GM21737 (cell line): ENCODE measurements at regions not wholly inside any gene's neighbourhood (a gene's known extent, or its start where the extent isn't known, plus 50 kb on each side); places are given as distances from the start of the nearest gene placed in this dataset.
"Not testable (repeated sequence)": the region's sequence is repeated elsewhere in the genome, so short reads cannot be mapped to it uniquely, and the experiment has no call there.

Source experiments
- ATAC-seq: cut with Tn5 transposase; IDR thresholded peaks from one replicate; pipeline ENCODE4 v1.9.1; 2021; ENCODE audit warnings: mild to moderate bottlenecking, moderate library complexity; ENCODE audit not compliant: unreplicated experiment

DNA sequence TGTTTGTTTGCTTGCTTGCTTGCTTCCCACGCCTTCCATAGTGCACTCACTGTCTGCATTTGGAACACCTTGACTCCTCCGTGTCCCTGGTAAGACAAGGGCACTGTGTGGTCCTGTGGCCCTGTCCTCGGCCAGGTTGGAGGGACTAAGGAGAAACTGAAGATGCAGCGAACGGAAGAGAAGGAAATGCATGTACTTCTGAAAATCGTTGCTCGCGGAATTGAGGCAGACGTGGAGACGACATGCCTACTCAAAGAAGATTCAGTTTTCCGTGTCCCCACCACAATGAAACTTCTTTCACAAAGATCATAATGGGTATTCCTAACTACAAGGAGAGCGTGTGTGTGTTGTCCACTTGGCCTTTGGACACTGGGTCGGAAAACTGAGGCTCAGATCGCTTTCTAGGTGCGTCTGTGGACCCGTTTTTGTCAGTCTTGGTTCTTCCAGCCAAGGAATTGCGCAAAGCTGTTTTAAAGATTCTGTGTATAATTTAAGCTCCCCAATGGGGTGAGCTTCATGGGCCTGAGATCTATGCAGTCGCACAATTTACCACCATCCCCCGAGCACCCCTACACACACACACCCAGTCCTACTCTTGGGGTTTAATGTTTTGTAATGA, 120.4 kb upstream of the ZNF184 start:
- ATAC-seq = no peak

- no peak for ATAC-seq
Observed at GRCh38 chr6:27592481-27593199, 119.7 kb upstream of the ZNF184 start.

- no peak for ATAC-seq
Observed at GRCh38 chr6:27591699-27592480, 119.0 kb upstream of the ZNF184 start.

- ATAC-seq = not testable (repeated sequence)
Observed at GRCh38 chr6:27585316-27585715, 112.4 kb upstream of the ZNF184 start.

- no peak for ATAC-seq
Observed at GRCh38 chr6:27584326-27584725, 111.4 kb upstream of the ZNF184 start.

- ATAC-seq = no peak
Observed at GRCh38 chr6:27582928-27583725, 110.2 kb upstream of the ZNF184 start.

GRCh38 chr6:27579973-27580372, 107.1 kb upstream of the ZNF184 start:
- no peak for ATAC-seq

- ATAC-seq = no peak
Observed at GRCh38 chr6:27577922-27578321, 105.0 kb upstream of the ZNF184 start.

- ATAC-seq = no peak
Observed at GRCh38 chr6:27575594-27576361, 102.9 kb upstream of the ZNF184 start.

DNA sequence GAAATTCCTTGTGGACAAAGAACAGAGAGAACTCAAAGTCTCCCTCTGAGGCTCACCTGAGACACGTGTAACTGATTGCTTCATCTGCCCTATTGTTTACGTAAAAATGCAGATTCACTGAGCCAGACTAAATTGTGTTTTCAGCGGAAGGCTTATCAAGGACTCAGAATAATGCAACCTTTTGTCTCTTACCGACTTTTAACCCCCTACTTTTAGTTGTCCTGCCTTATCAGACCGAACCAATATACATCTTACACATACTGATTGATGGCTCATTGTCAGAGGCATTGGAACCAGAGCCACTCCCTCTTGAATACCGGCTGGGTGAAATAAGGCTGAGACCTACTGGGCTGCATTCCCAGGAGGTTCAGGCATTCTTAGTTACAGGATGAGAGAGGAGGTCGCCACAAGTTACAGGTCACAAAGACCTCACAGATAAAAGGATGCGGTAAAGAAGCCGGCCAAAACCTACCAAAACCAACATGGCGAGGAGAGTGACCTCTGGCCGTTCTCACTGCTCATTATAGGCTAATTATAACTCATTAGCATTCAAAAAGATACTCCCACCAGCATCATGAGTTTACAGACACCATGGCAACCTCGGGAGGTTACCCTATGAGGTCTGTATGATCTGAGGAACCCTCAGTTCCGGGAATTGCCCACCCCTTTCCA, 95.5 kb upstream of the ZNF184 start:
- ATAC-seq = no peak

GRCh38 chr6:27565839-27566779, 93.2 kb upstream of the ZNF184 start:
- ATAC-seq = no peak

- no peak for ATAC-seq
Observed at GRCh38 chr6:27562027-27562410, 89.1 kb upstream of the ZNF184 start.

- no peak for ATAC-seq
Observed at GRCh38 chr6:27558028-27558724, 85.3 kb upstream of the ZNF184 start.

- no peak for ATAC-seq
Observed at GRCh38 chr6:27556406-27556805, 83.5 kb upstream of the ZNF184 start.

DNA sequence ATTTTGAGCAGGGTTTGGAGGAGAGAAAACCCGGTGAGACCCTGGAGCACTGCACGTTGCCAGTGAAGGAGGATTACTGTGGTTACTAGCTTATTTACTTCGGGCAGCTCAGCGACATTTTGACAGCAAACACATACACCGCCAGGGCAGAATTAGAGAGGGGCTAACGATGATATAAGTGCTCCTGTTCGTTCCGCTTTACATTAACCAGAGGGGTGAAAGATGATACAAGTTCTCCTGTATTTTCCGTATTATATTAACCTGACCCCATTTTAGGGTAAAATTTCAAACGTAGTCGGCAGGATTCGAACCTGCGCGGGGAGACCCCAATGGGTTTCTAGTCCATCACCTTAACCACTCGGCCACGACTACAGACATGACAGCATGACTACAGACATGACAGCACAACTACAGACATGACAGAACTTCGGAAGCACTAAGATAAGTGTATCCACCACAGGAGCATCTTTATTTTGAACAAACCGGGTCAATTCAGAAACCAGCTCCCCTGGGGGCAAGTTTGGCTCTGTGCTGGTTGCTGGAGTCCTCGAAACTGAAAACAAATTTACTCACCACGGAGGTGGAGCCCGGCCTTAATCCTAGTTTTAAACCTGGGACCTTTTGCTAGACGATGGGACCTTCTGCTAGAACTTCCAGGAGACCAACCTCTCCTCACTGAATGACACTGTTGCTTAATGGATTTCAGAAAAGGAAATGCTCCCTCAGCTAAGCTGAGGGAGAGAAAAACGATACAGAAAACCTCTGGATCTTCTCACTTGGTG, 80.4 kb upstream of the ZNF184 start:
- ATAC-seq = no peak

- ATAC-seq = no peak
Observed at GRCh38 chr6:27551607-27552006, 78.7 kb upstream of the ZNF184 start.

DNA sequence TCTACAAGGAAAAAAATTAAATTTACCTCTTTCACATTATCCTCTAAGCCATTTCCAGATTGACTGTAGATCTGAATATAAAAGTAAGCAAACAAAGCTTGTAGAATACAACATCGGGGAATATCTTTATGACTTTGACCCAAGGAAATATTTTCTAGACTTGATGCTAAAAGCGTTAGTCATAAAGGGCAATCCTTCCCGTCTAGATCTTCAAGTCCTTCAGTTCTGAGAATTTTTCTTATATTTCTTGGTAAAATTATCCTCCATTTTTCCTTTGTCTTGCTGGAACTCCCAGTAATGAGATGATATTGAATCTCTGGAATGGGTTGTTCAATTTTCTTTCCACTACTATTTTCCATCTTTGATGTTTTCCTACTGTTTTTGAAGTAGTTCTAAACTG, 77.8 kb upstream of the ZNF184 start:
- ATAC-seq = no peak
